ENCODE measurements at regions not wholly inside any gene's neighbourhood (a gene's known extent, or its start where the extent isn't known, plus 50 kb on each side); places are given as distances from the start of the nearest gene placed in this dataset.

- no peak overlapping the region for H2BK120ac ChIP-seq (ENCODE audit: low read depth, low read length, poor library complexity, severe bottlenecking)
- no peak overlapping the region for H3T11ph ChIP-seq (ENCODE audit: low read length)
- no peak overlapping the region for H3K4me3 Mint-ChIP-seq
- H2BK15ac ChIP-seq (ENCODE audit: low read depth, low read length): no peak overlapping the region
- H4K5ac ChIP-seq (ENCODE audit: insufficient read length, low read depth, low read length): no peak overlapping the region
- H3K27me3 ChIP-seq (ENCODE audit: insufficient read depth, low read length): no peaks in the 10 kb centered on the region
- no peak overlapping the region for H3K4ac ChIP-seq (ENCODE audit: low read depth, low read length)
- peaks cover 3 to 5% (median 5%) of the 10 kb centered on the region in 3 experiments; a peak in 5 of 7 replicates for H3K36me3 Mint-ChIP-seq (ENCODE audit: insufficient read depth in 1 of 3, low read depth in 3 of 3)
- H3K23ac ChIP-seq (ENCODE audit: insufficient read length, low read depth, low read length): no peak overlapping the region
- no peak overlapping the region for H3K56ac ChIP-seq (ENCODE audit: insufficient read length, low read depth, low read length)
- no peak for DNase-seq
- no peak overlapping the region for H2AFZ ChIP-seq (ENCODE audit: low read length)
- H3K27me3 Mint-ChIP-seq (ENCODE audit: low read depth): no peaks in the 10 kb centered on the region
- no peak overlapping the region for H2BK12ac ChIP-seq (ENCODE audit: insufficient read length, low read depth, low read length)
- H4K8ac ChIP-seq (replicated peaks; ENCODE audit: insufficient read length, low read depth, low read length): no peak overlapping the region
- H3K4me2 ChIP-seq (ENCODE audit: insufficient read depth, insufficient read length, low read length): no peak overlapping the region
- peaks cover 15 to 28% of the 10 kb centered on the region in 2 experiments for H3K4me1 Mint-ChIP-seq
- H3K9me3 Mint-ChIP-seq: peaks cover 2 to 5% of the 10 kb centered on the region in 2 experiments; a peak in 4 of 5 replicates
- TF ChIP-seq CTCF (conservative IDR thresholded peaks at IDR 0.05): no peak
- no peaks in the 10 kb centered on the region for H3K9me3 ChIP-seq (ENCODE audit: control insufficient read depth, low read depth, low read length)
- no peak overlapping the region for H2AK5ac ChIP-seq (ENCODE audit: insufficient read length, low read length)
- H3K27ac ChIP-seq (ENCODE audit: insufficient read length, low read depth, low read length): no peak overlapping the region
- WGBS (ENCODE audit: extremely low coverage, insufficient read length, low lambda C conversion rate): no CpG with 5 or more reads among the region's 9 CpGs
- no peaks in the 10 kb centered on the region; the same call in 1 of the 2 replicates for H3K79me2 ChIP-seq (ENCODE audit: insufficient read depth, low read length)
- no peak overlapping the region for H4K91ac ChIP-seq (ENCODE audit: insufficient read length, low read depth, low read length)
- H3K23me2 ChIP-seq (ENCODE audit: insufficient read length, low read depth, low read length, poor library complexity, severe bottlenecking): no peaks in the 10 kb centered on the region
- H3K4me1 ChIP-seq (ENCODE audit: insufficient read depth, low read length): peaks cover 5% of the 10 kb centered on the region
- H2BK20ac ChIP-seq (ENCODE audit: low read depth, low read length, poor library complexity, severe bottlenecking): no peak overlapping the region
- no peak overlapping the region for H2BK5ac ChIP-seq (ENCODE audit: insufficient read length, low read length)
- H3K9ac ChIP-seq (ENCODE audit: extremely low read depth, insufficient read length, low read length): no peak overlapping the region
- H3K18ac ChIP-seq (ENCODE audit: insufficient read length, low read depth, low read length): no peak overlapping the region
- no peaks in the 10 kb centered on the region for H3K79me1 ChIP-seq (ENCODE audit: insufficient read depth, low read depth, low read length, poor library complexity, severe bottlenecking)
- no peak overlapping the region for H3K14ac ChIP-seq (ENCODE audit: insufficient read depth, low read length)
- H4K20me1 ChIP-seq (ENCODE audit: control insufficient read depth, insufficient read depth, insufficient read length): no peaks in the 10 kb centered on the region
- H3K27ac Mint-ChIP-seq: no peak overlapping the region; a peak in 2 of 7 replicates
These were observed 67.2 kb upstream of the IFNE start for GRCh38 chr9:21549251-21549765.

Data from H9 (cell line).